DND-41 (cell line): ENCODE measurements at regions not wholly inside any gene's neighbourhood (a gene's known extent, or its start where the extent isn't known, plus 50 kb on each side); places are given as distances from the start of the nearest gene placed in this dataset.

Experiments
- EZH2 ChIP-seq: IDR thresholded peaks from 3 replicates; pipeline ENCODE4 v1.6.1; 2012; ENCODE audit warnings: borderline replicate concordance, low read depth, mild to moderate bottlenecking, moderate library complexity, low read length, inconsistent platforms; ENCODE audit not compliant: severe bottlenecking
- TF ChIP-seq, protein P1 (sequence below): IDR thresholded peaks from 2 replicates; pipeline ENCODE4 v1.5.1; 2012; ENCODE audit warnings: borderline replicate concordance, low read length, moderate library complexity, mild to moderate bottlenecking; ENCODE audit not compliant: poor library complexity, severe bottlenecking; ENCODE audit errors: extremely low read depth

DNA sequence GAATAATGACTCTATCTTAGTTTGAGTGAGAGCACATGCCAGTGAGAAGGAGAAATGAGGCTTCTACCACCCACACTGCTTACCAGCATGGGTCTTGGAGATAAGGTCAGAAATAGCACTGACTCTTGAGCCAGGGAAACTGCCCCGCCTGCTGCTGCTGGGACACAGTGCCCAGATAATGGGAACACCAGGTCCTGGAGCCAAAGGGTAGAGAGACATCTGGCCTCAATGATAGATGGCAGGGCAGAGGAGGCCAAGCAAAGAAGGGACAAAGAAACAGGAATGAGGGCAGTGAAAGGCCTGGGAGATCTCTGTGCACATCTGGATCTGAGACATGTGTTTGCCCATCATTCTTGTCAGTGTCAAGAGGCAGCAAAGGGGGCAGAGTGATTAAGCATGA lies 97.4 kb downstream of the MIS18A start:
- TF ChIP-seq, protein P1, sequence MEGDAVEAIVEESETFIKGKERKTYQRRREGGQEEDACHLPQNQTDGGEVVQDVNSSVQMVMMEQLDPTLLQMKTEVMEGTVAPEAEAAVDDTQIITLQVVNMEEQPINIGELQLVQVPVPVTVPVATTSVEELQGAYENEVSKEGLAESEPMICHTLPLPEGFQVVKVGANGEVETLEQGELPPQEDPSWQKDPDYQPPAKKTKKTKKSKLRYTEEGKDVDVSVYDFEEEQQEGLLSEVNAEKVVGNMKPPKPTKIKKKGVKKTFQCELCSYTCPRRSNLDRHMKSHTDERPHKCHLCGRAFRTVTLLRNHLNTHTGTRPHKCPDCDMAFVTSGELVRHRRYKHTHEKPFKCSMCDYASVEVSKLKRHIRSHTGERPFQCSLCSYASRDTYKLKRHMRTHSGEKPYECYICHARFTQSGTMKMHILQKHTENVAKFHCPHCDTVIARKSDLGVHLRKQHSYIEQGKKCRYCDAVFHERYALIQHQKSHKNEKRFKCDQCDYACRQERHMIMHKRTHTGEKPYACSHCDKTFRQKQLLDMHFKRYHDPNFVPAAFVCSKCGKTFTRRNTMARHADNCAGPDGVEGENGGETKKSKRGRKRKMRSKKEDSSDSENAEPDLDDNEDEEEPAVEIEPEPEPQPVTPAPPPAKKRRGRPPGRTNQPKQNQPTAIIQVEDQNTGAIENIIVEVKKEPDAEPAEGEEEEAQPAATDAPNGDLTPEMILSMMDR = no peak
- TF ChIP-seq EZH2 = no peak
